Ovary (tissue), 7 donors: ENCODE measurements at regions not wholly inside any gene's neighbourhood (a gene's known extent, or its start where the extent isn't known, plus 50 kb on each side); places are given as distances from the start of the nearest gene placed in this dataset.
"Not testable (repeated sequence)": the region's sequence is repeated elsewhere in the genome, so short reads cannot be mapped to it uniquely, and the experiment has no call there.

Experiments
- DNase-seq, 5 donors: peaks; one replicate each; pipeline ENCODE4 v3.0.0-alpha.2; 2019 to 2020
- H3K27ac ChIP-seq, 2 donors: fragments of 200-600 bp; one replicate each; pipeline versions ENCODE4 v1.5.1 to v1.8.0; 2019 to 2022
- H3K27me3 ChIP-seq: fragments of 200-600 bp; one replicate; pipeline ENCODE4 v1.8.0; 2022
- H3K36me3 ChIP-seq: fragments of 200-600 bp; sonication (generic); one replicate; pipeline ENCODE4 v1.5.1; 2019
- H3K4me1 ChIP-seq: one replicate; pipeline ENCODE4 v1.8.1; 2013; ENCODE audit warnings: mild to moderate bottlenecking, moderate library complexity; ENCODE audit not compliant: insufficient read depth
- H3K4me3 ChIP-seq: fragments of 200-600 bp; sonication (generic); one replicate; pipeline ENCODE4 v1.5.1; 2017
- H3K9me3 ChIP-seq, 2 donors: fragments of 200-600 bp in 1 of 2; sonication (generic) in 1 of 2; one replicate each; pipeline versions ENCODE4 v1.5.1 to v1.8.1; 2013 to 2019; ENCODE audit warnings: mild to moderate bottlenecking in 1 of 2, moderate library complexity in 1 of 2
- CTCF ChIP-seq, 3 donors: fragments of 450-650 bp in 2 of 3; fragments of 200-600 bp in 1 of 3; IDR thresholded peaks; one replicate each; pipeline versions ENCODE4 v1.5.1 to v1.8.0; 2016 to 2022; ENCODE audit warnings: antibody characterized with exemption in 3 of 3, mild to moderate bottlenecking in 1 of 3
- EP300 ChIP-seq: sonication (generic); formaldehyde crosslinking; IDR thresholded peaks from one replicate; pipeline ENCODE4 v1.6.1; 2017; ENCODE audit warnings: antibody characterized with exemption
- POLR2A ChIP-seq: fragments of 450-650 bp; IDR thresholded peaks from one replicate; pipeline ENCODE4 v1.6.1; 2017; ENCODE audit warnings: antibody characterized with exemption, mild to moderate bottlenecking, moderate library complexity
- WGBS, 3 donors: extraction: QIAGEN DNeasy Blood & Tissue Kit in 1 of 3; methylation state at CpG; one replicate each; pipeline versions ENCODE4 v1.1.5 to v1.1.7; 2013 to 2017; 5-methylcytosine and 5-hydroxymethylcytosine counted together
- intact Hi-C, 4 donors: fragments of 100-400 bp; cut with DNase I; formaldehyde crosslinking; loops; one replicate each; pipeline versions ENCODE4 v1.11.0 to v1.15.1; 2022 to 2023
- donor health status: DM: no; HTN: no; CAD: no; lungs with moderate emphysema.
- donor health status: DM: no; HTN: no; CAD: no.
- donor health status: Bipolar disorder and iron deficiency.
- donor health status: DM: no; HTN: no; CAD: no.
- donor health status: DM: yes; HTN: yes; CAD: no.

GRCh38 chr5:161009817-161010216 lies 157.8 kb upstream of the ATP10B start:
- no peak for DNase-seq
- no peaks in the 10 kb centered on the region for H3K36me3 ChIP-seq
- no peaks in the 10 kb centered on the region for H3K9me3 ChIP-seq
- no peaks in the 10 kb centered on the region for H3K4me1 ChIP-seq
- intact Hi-C loops: no loop called here
- H3K27me3 ChIP-seq: no peaks in the 10 kb centered on the region
- 47 to 85% (median 58%) methylated on average over 1 of the region's 1 CpG for WGBS, 3 donors
- no peak overlapping the region for H3K4me3 ChIP-seq
- no peak for TF ChIP-seq POLR2A
- no peak overlapping the region for H3K27ac ChIP-seq

- 67 to 77% (median 68%) methylated on average over 2 of the region's 2 CpGs for WGBS, 3 donors
- H3K9me3 ChIP-seq: no peaks in the 10 kb centered on the region
- H3K36me3 ChIP-seq: no peaks in the 10 kb centered on the region
- H3K4me3 ChIP-seq: no peak overlapping the region
- H3K27me3 ChIP-seq: no peaks in the 10 kb centered on the region
- H3K4me1 ChIP-seq: no peaks in the 10 kb centered on the region
- intact Hi-C loops: no loop called here
- no peak for DNase-seq
- TF ChIP-seq POLR2A (no peak), EP300 (no peak), CTCF (IDR thresholded peaks at IDR 0.05) (no peak)
- no peak overlapping the region for H3K27ac ChIP-seq
Observed at GRCh38 chr5:161009194-161009593, 157.2 kb upstream of the ATP10B start.

- no peaks in the 10 kb centered on the region for H3K27me3 ChIP-seq
- no peaks in the 10 kb centered on the region for H3K9me3 ChIP-seq
- no peak for DNase-seq
- no peaks in the 10 kb centered on the region for H3K36me3 ChIP-seq
- H3K4me3 ChIP-seq: no peak overlapping the region
- TF ChIP-seq POLR2A: no peak
- TF ChIP-seq EP300: no peak
- TF ChIP-seq CTCF (IDR thresholded peaks at IDR 0.05): no peak
- H3K27ac ChIP-seq: no peak overlapping the region
- 34 to 81% (median 67%) methylated on average over 2 of the region's 2 CpGs for WGBS, 3 donors
- intact Hi-C loops: no loop called here
- no peaks in the 10 kb centered on the region for H3K4me1 ChIP-seq
Observed at GRCh38 chr5:161007879-161008278, 155.9 kb upstream of the ATP10B start.

- Histone ChIP-seq H3K9me3 (no peaks in the 10 kb centered on the region), H3K4me1 (no peaks in the 10 kb centered on the region), H3K4me3 (no peak overlapping the region), H3K27me3 (no peaks in the 10 kb centered on the region), H3K27ac (no peak overlapping the region), H3K36me3 (no peaks in the 10 kb centered on the region)
- WGBS, 3 donors: 83 to 97% (median 87%) methylated on average over 1 of the region's 1 CpG
- no peak for TF ChIP-seq EP300
- TF ChIP-seq POLR2A: no peak
- no peak for TF ChIP-seq CTCF (IDR thresholded peaks at IDR 0.05)
- intact Hi-C loops: no loop called here
- no peak for DNase-seq
Observed at GRCh38 chr5:161002571-161003074, 150.6 kb upstream of the ATP10B start.

GRCh38 chr5:161001604-161002003 lies 149.6 kb upstream of the ATP10B start:
- H3K27me3 ChIP-seq: no peaks in the 10 kb centered on the region
- no peak overlapping the region for H3K27ac ChIP-seq
- no peak for TF ChIP-seq CTCF (IDR thresholded peaks at IDR 0.05)
- no peak for TF ChIP-seq EP300
- TF ChIP-seq POLR2A: no peak
- intact Hi-C loops: no loop called here
- H3K9me3 ChIP-seq: no peaks in the 10 kb centered on the region
- no peak for DNase-seq
- WGBS, 3 donors: 64 to 76% (median 69%) methylated on average over 1 of the region's 1 CpG
- no peaks in the 10 kb centered on the region for H3K4me1 ChIP-seq
- no peak overlapping the region for H3K4me3 ChIP-seq
- H3K36me3 ChIP-seq: no peaks in the 10 kb centered on the region

- H3K9me3 ChIP-seq, H3K27ac ChIP-seq, H3K4me1 ChIP-seq, DNase-seq, intact Hi-C loops, H3K4me3 ChIP-seq, H3K27me3 ChIP-seq, H3K36me3 ChIP-seq: not testable (repeated sequence)
- 76 to 87% (median 85%) methylated on average over 1 of the region's 1 CpG for WGBS, 3 donors
Observed at GRCh38 chr5:161001142-161001541, 149.1 kb upstream of the ATP10B start.
